ENCODE measurements at regions not wholly inside any gene's neighbourhood (a gene's known extent, or its start where the extent isn't known, plus 50 kb on each side); places are given as distances from the start of the nearest gene placed in this dataset.

DNA sequence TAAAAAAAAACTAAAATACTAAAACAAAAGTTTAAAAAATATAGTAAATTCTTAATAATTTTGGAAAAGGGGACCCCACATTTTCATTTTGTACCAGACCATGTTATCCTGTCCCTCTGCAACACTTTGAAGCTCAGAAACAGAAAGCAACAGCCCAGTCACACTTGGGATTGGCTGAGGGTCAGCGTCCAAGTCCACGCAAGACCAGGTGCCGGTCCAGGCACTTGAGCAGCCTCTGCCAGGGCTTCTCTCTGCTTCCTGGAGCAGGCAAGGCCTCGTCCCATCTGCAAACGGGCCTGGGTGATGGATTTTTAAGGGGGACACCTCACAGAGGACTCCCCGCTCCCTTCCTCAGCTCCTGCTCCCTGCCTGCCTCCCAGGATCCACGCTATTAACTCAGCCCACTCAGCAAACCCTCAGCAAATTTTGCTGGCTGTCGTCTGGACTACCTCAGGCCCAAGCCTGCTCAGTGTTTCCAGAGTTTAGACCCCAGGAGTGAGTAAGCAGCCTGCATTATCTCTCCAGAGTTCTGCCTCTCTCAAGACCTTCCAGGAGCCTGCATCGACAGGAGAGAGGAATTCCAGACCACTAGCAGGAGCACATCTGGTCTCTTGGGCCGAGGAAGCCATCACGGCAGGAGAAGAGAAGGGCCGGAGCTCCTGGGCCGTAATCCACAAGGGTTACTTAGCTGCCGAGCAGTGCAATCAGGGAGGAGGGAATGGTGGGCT is 67.4 kb upstream of the CALM2 start:
- TF ChIP-seq POLR2A (IDR thresholded peaks at IDR 0.05; ENCODE audit: low read depth, low read length) (no peak), TAF1 (IDR thresholded peaks at IDR 0.05; ENCODE audit: borderline replicate concordance, low read depth, low read length) (no peak), POLR2AphosphoS5 (IDR thresholded peaks at IDR 0.05; ENCODE audit: low read depth, low read length) (no peak)

Measured in GM12892 (cell line).